ENCODE measurements at regions not wholly inside any gene's neighbourhood (a gene's known extent, or its start where the extent isn't known, plus 50 kb on each side); places are given as distances from the start of the nearest gene placed in this dataset.
A peak's percentile ranks its signal among the peaks of the same experiment; 100 is the strongest.

DNA sequence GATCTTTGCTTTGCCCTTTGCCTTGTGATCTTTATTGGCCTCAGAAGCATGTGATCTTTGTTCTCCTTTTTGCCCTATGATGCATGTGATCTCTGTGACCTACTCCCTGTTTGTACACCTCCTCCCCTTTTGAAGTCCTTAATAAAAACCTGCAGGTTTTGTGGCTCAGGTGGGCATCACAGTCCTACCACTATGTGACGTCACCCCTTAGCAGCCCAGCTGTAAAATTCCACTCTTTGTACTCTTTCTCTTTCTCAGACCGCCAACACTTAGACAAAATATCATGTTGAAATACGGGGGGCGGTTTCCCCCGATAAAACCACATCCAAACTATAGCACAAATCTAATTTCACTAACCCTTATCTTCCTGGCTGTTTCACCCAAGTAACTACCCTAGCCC is 76.7 kb upstream of the RAPGEF4 start:
- in situ Hi-C loops (cut with HindIII; ENCODE audit: low pct_unique_long_range_greater_than_20kb, low sequenced_read_pairs): no loop called here
- DNase-seq (ENCODE audit: low read depth, low spot score): no peak

DNA sequence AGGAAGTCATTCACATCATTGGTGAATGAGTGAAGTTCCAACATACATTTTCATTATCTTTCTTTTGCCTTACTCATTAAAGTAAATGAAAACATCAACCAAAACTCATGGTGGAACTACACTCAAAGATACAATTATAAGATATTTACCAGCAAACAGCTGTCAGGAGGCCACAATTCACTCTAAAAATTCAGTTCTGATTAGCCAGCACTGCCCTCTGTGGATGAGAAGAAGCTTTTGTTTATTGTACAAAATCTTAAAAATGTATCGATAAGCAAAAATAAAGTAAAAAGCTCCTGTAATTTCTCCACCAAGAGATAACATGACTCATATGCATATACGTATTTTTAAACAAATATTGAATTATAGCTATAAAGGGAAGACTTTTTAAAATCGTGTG is 73.5 kb upstream of the RAPGEF4 start:
- in situ Hi-C loops (cut with HindIII; ENCODE audit: low pct_unique_long_range_greater_than_20kb, low sequenced_read_pairs): no loop called here
- no peak for DNase-seq (ENCODE audit: low read depth, low spot score)

DNA sequence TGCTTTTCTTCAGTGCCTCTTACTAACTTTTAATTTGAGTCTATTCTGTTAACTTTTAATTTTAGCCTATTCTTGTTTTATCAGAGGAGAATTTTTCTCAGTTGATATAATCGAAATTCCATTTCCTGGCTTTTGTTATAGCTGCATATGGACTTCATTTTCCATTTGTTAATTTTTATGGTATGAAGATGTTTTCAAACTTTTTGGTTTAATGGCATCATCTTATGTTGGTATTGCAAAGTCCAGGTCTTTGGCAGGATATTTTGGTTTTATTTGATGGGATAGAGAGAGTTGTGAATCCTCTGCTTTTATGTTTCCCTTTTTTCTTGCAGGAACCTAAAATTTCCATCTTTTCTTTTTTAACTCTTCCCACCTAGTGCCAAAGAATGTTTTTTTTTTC is 70.9 kb upstream of the RAPGEF4 start:
- DNase-seq (ENCODE audit: low read depth, low spot score): no peak
- in situ Hi-C loops (cut with HindIII; ENCODE audit: low pct_unique_long_range_greater_than_20kb, low sequenced_read_pairs): no loop called here

- in situ Hi-C loops (cut with HindIII; ENCODE audit: low pct_unique_long_range_greater_than_20kb, low sequenced_read_pairs): no loop called here
- DNase-seq (ENCODE audit: low read depth, low spot score): no peak
These were observed 67.9 kb upstream of the RAPGEF4 start for GRCh38 chr2:172667581-172668325.

- DNase-seq (ENCODE audit: low read depth, low spot score): no peak
- in situ Hi-C loops (cut with HindIII; ENCODE audit: low pct_unique_long_range_greater_than_20kb, low sequenced_read_pairs): no loop called here
These were observed 64.1 kb upstream of the RAPGEF4 start for GRCh38 chr2:172671501-172671900.

DNA sequence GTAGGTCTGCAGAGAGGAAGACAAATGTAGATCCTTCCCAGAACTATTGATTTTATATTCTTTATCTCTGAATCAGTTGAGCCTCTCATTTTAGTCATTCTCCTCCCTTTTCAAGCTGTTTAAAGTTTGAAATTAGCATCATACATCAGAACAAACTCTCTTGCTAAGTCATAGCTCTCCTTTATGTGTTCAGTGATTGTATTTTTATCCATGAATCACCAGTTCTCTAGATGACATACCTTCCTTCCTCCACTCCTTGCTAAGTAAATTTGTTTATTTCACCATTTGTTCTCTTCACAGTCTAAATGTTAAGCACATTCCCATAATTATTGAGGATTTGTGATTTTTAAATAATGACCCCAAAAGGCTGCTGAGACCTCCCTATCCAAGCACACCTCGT is 63.5 kb upstream of the RAPGEF4 start:
- no peak for DNase-seq (ENCODE audit: low read depth, low spot score)
- in situ Hi-C loops (cut with HindIII; ENCODE audit: low pct_unique_long_range_greater_than_20kb, low sequenced_read_pairs): no loop called here

GRCh38 chr2:172673056-172673683 is 62.5 kb upstream of the RAPGEF4 start:
- in situ Hi-C loops (cut with HindIII; ENCODE audit: low pct_unique_long_range_greater_than_20kb, low sequenced_read_pairs): no loop called here
- no peak for DNase-seq (ENCODE audit: low read depth, low spot score)

DNA sequence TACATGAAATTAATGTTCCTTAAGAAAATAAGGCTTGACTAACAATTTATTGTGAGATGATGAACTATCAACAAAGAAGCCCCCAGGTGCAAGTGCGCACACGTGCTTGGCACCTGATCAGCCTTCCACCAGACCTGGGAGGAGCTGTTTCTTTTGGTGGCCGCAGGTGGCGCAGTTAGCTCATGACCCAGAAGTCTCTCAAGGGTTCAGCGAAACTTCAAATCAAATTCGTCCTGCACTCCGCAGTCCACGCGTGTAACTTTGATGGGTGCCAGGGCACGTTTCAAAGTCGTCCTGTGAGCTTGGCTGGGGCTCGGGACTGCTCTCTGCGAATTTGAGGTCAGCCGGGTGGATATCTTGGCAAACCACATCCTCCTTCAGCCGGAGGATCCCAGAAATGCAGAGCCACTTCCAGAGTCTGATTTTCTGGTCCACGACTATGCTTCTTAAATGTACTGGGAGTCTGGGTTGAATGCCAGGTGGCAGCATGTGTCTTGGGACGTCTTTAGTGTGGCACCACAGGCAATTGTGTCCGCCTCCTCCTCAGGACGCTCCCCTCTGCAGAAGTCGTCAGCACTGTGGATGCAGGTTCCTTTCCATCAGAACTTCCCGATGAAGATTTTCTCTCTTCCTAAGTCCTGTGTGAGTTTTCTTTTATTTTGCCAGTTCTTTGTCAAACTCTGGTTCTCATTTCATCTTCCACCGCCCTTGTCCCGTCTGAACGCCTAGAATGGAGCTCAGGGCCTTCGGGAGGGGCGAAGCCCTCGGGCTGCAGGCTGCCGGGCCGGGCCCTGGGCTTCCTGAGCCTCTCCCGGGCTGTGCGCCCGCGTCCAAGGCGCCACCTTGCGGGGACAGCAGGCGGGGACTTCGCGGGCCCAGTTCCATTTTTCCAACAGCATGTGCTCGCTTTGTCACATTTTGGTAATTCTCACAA is 61.3 kb upstream of the RAPGEF4 start:
- in situ Hi-C loops (cut with HindIII; ENCODE audit: low pct_unique_long_range_greater_than_20kb, low sequenced_read_pairs): no loop called here
- peak; percentile 60 for DNase-seq (ENCODE audit: low read depth, low spot score)

DNA sequence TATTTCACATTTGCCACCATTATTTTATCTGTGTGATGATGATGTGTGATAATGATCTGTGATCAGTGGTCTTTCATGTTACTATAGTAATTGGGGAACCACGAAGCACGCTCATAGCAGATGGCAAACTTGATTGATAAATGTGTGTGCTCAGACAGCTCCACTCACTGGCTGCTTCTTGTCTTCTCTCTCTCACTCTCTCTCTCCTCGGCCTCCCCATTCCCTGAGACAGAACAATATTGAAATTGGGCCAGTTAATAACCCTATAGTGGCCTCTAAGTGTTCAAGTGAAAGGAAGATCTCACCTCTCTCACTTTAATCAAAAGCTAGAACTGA is 60.7 kb upstream of the RAPGEF4 start:
- in situ Hi-C loops (cut with HindIII; ENCODE audit: low pct_unique_long_range_greater_than_20kb, low sequenced_read_pairs): no loop called here
- DNase-seq (ENCODE audit: low read depth, low spot score): no peak

DNA sequence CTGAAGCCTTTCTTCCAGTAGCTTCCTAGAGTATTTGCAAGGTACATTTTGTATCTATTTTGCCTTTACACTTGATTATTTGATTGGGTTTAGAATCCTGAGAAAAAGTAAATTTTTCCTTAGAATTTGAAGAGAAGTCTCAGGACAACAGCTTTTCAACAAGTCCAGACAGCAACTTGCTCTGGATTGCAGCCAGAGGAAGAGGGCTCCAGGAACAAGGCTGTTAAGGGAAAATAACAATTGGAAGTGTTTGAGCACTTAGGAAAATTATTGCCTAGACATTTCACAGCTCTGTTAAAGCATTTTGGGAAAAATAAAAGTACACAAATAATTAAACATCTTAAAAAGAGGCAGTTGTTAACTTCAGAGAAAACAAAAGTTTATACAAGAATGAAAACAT is 58.3 kb upstream of the RAPGEF4 start:
- DNase-seq (ENCODE audit: low read depth, low spot score): no peak

GRCh38 chr2:172680436-172681068 is 55.1 kb upstream of the RAPGEF4 start:
- in situ Hi-C loops (cut with HindIII; ENCODE audit: low pct_unique_long_range_greater_than_20kb, low sequenced_read_pairs): no loop called here
- DNase-seq (ENCODE audit: low read depth, low spot score): no peak

More for the DNA sequence above, 58.3 kb upstream of the RAPGEF4 start:
- in situ Hi-C loops (cut with HindIII; ENCODE audit: low pct_unique_long_range_greater_than_20kb, low sequenced_read_pairs): no loop called here

- in situ Hi-C loops (cut with HindIII; ENCODE audit: low pct_unique_long_range_greater_than_20kb, low sequenced_read_pairs): no loop called here
- no peak for DNase-seq (ENCODE audit: low read depth, low spot score)
These were observed 50.2 kb upstream of the RAPGEF4 start for GRCh38 chr2:172685467-172685866.
